ENCODE measurements at regions not wholly inside any gene's neighbourhood (a gene's known extent, or its start where the extent isn't known, plus 50 kb on each side); places are given as distances from the start of the nearest gene placed in this dataset.

- H3K9me3 ChIP-seq (ENCODE audit: insufficient read depth, low read depth, low read length): no peaks in the 10 kb centered on the region
- no peak overlapping the region for H3K4me3 ChIP-seq (ENCODE audit: insufficient read depth, low read depth, low read length)
- Mint-ChIP-seq H3K9me3 (ENCODE audit: unreplicated experiment) (peaks cover 21% of the 10 kb centered on the region), H3K4me1 (ENCODE audit: low read depth, unreplicated experiment) (no peaks in the 10 kb centered on the region), H3K36me3 (ENCODE audit: low read depth, unreplicated experiment) (no peaks in the 10 kb centered on the region), H3K4me3 (ENCODE audit: unreplicated experiment) (no peak overlapping the region), H3K27ac (ENCODE audit: unreplicated experiment) (no peak overlapping the region), H3K27me3 (ENCODE audit: low read depth, unreplicated experiment) (peaks cover 3% of the 10 kb centered on the region)
- H3K27me3 ChIP-seq (ENCODE audit: insufficient read depth, low read length): no peaks in the 10 kb centered on the region
- H2AFZ ChIP-seq (ENCODE audit: low read depth, low read length): no peak overlapping the region
- H3K4me2 ChIP-seq (ENCODE audit: low read length): no peak overlapping the region
- DNase-seq (ENCODE audit: low read depth) (no peak), FAIRE-seq (no peak)
- no peaks in the 10 kb centered on the region for H3K79me2 ChIP-seq (ENCODE audit: insufficient read depth, low read length)
- TF ChIP-seq CTCF (IDR thresholded peaks at IDR 0.05; ENCODE audit: insufficient read depth, low read depth, low read length): no peak
- TF ChIP-seq EZH2 (IDR thresholded peaks at IDR 0.05; ENCODE audit: insufficient read depth, low read length): no peak
- no peak overlapping the region for H3K27ac ChIP-seq (ENCODE audit: low read depth, low read length)
- H4K20me1 ChIP-seq (ENCODE audit: insufficient read depth, low read length): no peaks in the 10 kb centered on the region
- no peaks in the 10 kb centered on the region for H3K4me1 ChIP-seq (ENCODE audit: insufficient read depth, low read length)
- H3K9ac ChIP-seq (ENCODE audit: low read length): no peak overlapping the region
- no peaks in the 10 kb centered on the region for H3K36me3 ChIP-seq (ENCODE audit: insufficient read depth, low read length)
Measured at GRCh38 chr18:75739682-75740081, 312.2 kb upstream of the SMIM21 start.

- Histone ChIP-seq H3K4me1 (ENCODE audit: insufficient read depth, low read length) (no peaks in the 10 kb centered on the region), H3K27ac (ENCODE audit: low read depth, low read length) (no peak overlapping the region), H4K20me1 (ENCODE audit: insufficient read depth, low read length) (no peaks in the 10 kb centered on the region), H3K9ac (ENCODE audit: low read length) (no peak overlapping the region), H2AFZ (ENCODE audit: low read depth, low read length) (no peak overlapping the region), H3K9me3 (ENCODE audit: insufficient read depth, low read depth, low read length) (no peaks in the 10 kb centered on the region), H3K79me2 (ENCODE audit: insufficient read depth, low read length) (no peaks in the 10 kb centered on the region), H3K27me3 (ENCODE audit: insufficient read depth, low read length) (no peaks in the 10 kb centered on the region), H3K4me3 (ENCODE audit: insufficient read depth, low read depth, low read length) (no peak overlapping the region), H3K4me2 (ENCODE audit: low read length) (no peak overlapping the region), H3K36me3 (ENCODE audit: insufficient read depth, low read length) (no peaks in the 10 kb centered on the region)
- Mint-ChIP-seq H3K27ac (ENCODE audit: unreplicated experiment) (no peak overlapping the region), H3K4me3 (ENCODE audit: unreplicated experiment) (no peak overlapping the region), H3K4me1 (ENCODE audit: low read depth, unreplicated experiment) (no peaks in the 10 kb centered on the region), H3K9me3 (ENCODE audit: unreplicated experiment) (peaks cover 23% of the 10 kb centered on the region), H3K27me3 (ENCODE audit: low read depth, unreplicated experiment) (peaks cover 8% of the 10 kb centered on the region), H3K36me3 (ENCODE audit: low read depth, unreplicated experiment) (no peaks in the 10 kb centered on the region)
- no peak for FAIRE-seq
- TF ChIP-seq CTCF (IDR thresholded peaks at IDR 0.05; ENCODE audit: insufficient read depth, low read depth, low read length) (no peak), EZH2 (IDR thresholded peaks at IDR 0.05; ENCODE audit: insufficient read depth, low read length) (no peak)
- no peak for DNase-seq (ENCODE audit: low read depth)
Measured at GRCh38 chr18:75735291-75735690, 307.8 kb upstream of the SMIM21 start.

- FAIRE-seq (no peak), DNase-seq (ENCODE audit: low read depth) (no peak)
- H3K27ac Mint-ChIP-seq (ENCODE audit: unreplicated experiment): no peak overlapping the region
- H3K4me1 ChIP-seq (ENCODE audit: insufficient read depth, low read length): no peaks in the 10 kb centered on the region
- H2AFZ ChIP-seq (ENCODE audit: low read depth, low read length): no peak overlapping the region
- no peaks in the 10 kb centered on the region for H3K4me1 Mint-ChIP-seq (ENCODE audit: low read depth, unreplicated experiment)
- no peak overlapping the region for H3K4me3 Mint-ChIP-seq (ENCODE audit: unreplicated experiment)
- no peaks in the 10 kb centered on the region for H3K79me2 ChIP-seq (ENCODE audit: insufficient read depth, low read length)
- no peaks in the 10 kb centered on the region for H4K20me1 ChIP-seq (ENCODE audit: insufficient read depth, low read length)
- peaks cover 3% of the 10 kb centered on the region for H3K9me3 Mint-ChIP-seq (ENCODE audit: unreplicated experiment)
- no peak overlapping the region for H3K9ac ChIP-seq (ENCODE audit: low read length)
- no peak overlapping the region for H3K4me2 ChIP-seq (ENCODE audit: low read length)
- H3K36me3 Mint-ChIP-seq (ENCODE audit: low read depth, unreplicated experiment): no peaks in the 10 kb centered on the region
- no peak overlapping the region for H3K4me3 ChIP-seq (ENCODE audit: insufficient read depth, low read depth, low read length)
- H3K9me3 ChIP-seq (ENCODE audit: insufficient read depth, low read depth, low read length): no peaks in the 10 kb centered on the region
- H3K27me3 ChIP-seq (ENCODE audit: insufficient read depth, low read length): no peaks in the 10 kb centered on the region
- H3K27me3 Mint-ChIP-seq (ENCODE audit: low read depth, unreplicated experiment): peaks cover 21% of the 10 kb centered on the region
- no peak for TF ChIP-seq CTCF (IDR thresholded peaks at IDR 0.05; ENCODE audit: insufficient read depth, low read depth, low read length)
- TF ChIP-seq EZH2 (IDR thresholded peaks at IDR 0.05; ENCODE audit: insufficient read depth, low read length): no peak
- no peak overlapping the region for H3K27ac ChIP-seq (ENCODE audit: low read depth, low read length)
- no peaks in the 10 kb centered on the region for H3K36me3 ChIP-seq (ENCODE audit: insufficient read depth, low read length)
Measured at GRCh38 chr18:75730249-75730648, 302.7 kb upstream of the SMIM21 start.

Measured in astrocyte (in vitro differentiated cells and primary cell).